CD4-positive, CD25-positive, alpha-beta regulatory T cell (primary cell): ENCODE measurements at regions not wholly inside any gene's neighbourhood (a gene's known extent, or its start where the extent isn't known, plus 50 kb on each side); places are given as distances from the start of the nearest gene placed in this dataset.
"Not testable (repeated sequence)": the region's sequence is repeated elsewhere in the genome, so short reads cannot be mapped to it uniquely, and the experiment has no call there.

ENCODE experiments used
- ATAC-seq, 2 donors: fragments of 150-1000 bp; cut with Tn5 transposase; one replicate each; pipeline ENCODE4 v1.10.0; 2021; ENCODE audit warnings: low read depth in 2 of 2, moderate number of reproducible peaks in 2 of 2, moderate library complexity in 1 of 2
- DNase-seq, 3 donors: peaks; one replicate each; pipeline versions ENCODE4 v3.0.0 to v3.0.0-alpha.2; 2012 to 2022; ENCODE audit warnings: mixed read lengths in 1 of 3
- H3K27ac ChIP-seq: one replicate; pipeline ENCODE4 v1.7.0; 2013; ENCODE audit warnings: mild to moderate bottlenecking, low read length; ENCODE audit not compliant: insufficient read depth, poor library complexity, severe bottlenecking
- H3K27me3 ChIP-seq: one replicate; pipeline ENCODE4 v1.7.0; 2013; ENCODE audit warnings: low read length; ENCODE audit not compliant: control insufficient read depth, insufficient read depth
- H3K36me3 ChIP-seq: one replicate; pipeline ENCODE4 v1.7.0; 2013; ENCODE audit warnings: mild to moderate bottlenecking, low read length, moderate library complexity; ENCODE audit not compliant: control insufficient read depth, insufficient read depth
- H3K4me1 ChIP-seq: 2 replicates; pipeline ENCODE4 v1.7.0; 2013; ENCODE audit warnings: mild to moderate bottlenecking, low read length; ENCODE audit not compliant: insufficient read depth, control insufficient read depth, poor library complexity, severe bottlenecking
- H3K4me3 ChIP-seq: one replicate; pipeline ENCODE4 v1.7.0; 2013; ENCODE audit warnings: low read depth, mild to moderate bottlenecking, low read length, moderate library complexity
- H3K9me3 ChIP-seq, 2 experiments: 1 replicate in 1 of 2; 2 replicates in 1 of 2; pipeline ENCODE4 v1.7.0; 2013; ENCODE audit warnings: low read length in 2 of 2, mild to moderate bottlenecking in 1 of 2, moderate library complexity in 1 of 2; ENCODE audit not compliant: control insufficient read depth in 2 of 2
- H3K27ac Mint-ChIP-seq, 3 donors: one replicate each; pipeline ENCODE4 v1.8.0; 2020 to 2022; ENCODE audit warnings: mild to moderate bottlenecking in 3 of 3, mixed read lengths in 3 of 3, moderate library complexity in 2 of 3
- H3K27me3 Mint-ChIP-seq: one replicate; pipeline ENCODE4 v1.8.0; 2022; ENCODE audit warnings: mild to moderate bottlenecking, mixed read lengths
- H3K36me3 Mint-ChIP-seq: one replicate; pipeline ENCODE4 v1.8.0; 2020; ENCODE audit warnings: mixed read lengths
- H3K4me1 Mint-ChIP-seq, 4 donors: one replicate each; pipeline ENCODE4 v1.8.0; 2020 to 2022; ENCODE audit warnings: mixed read lengths in 4 of 4, mild to moderate bottlenecking in 1 of 4
- H3K4me3 Mint-ChIP-seq, 4 donors: one replicate each; pipeline ENCODE4 v1.8.0; 2020 to 2022; ENCODE audit warnings: mild to moderate bottlenecking in 4 of 4, mixed read lengths in 4 of 4, moderate library complexity in 3 of 4
- H3K9me3 Mint-ChIP-seq, 7 donors: one replicate each; pipeline ENCODE4 v1.8.0; 2020 to 2022; ENCODE audit warnings: mixed read lengths in 7 of 7, mild to moderate bottlenecking in 3 of 7, moderate library complexity in 2 of 7

DNA sequence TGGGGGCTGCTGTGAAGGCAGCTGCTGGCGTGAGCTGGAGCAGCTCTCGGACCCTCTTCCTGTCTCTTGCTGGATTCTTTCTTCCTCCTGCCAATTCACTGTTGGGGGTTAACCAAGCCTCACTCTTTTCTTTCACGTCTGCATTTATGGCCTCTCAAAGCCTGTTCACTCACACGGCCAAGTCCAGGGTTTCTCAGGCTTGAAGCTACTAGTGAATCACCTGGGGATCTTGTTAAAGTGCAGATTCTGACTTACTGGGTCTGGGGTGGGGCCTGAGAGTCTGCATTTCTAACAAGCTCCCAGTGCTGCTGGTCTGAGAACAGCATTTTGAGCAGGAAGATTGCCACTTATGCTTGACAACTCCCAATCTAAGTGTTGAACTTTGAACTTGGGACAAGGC, 3072.2 kb downstream of the RPIA start:
- H3K4me3 Mint-ChIP-seq, H3K27ac ChIP-seq, H3K4me1 ChIP-seq, H3K36me3 ChIP-seq, H3K27me3 Mint-ChIP-seq, DNase-seq, H3K27ac Mint-ChIP-seq, H3K4me1 Mint-ChIP-seq, H3K9me3 Mint-ChIP-seq, H3K4me3 ChIP-seq, H3K36me3 Mint-ChIP-seq, H3K27me3 ChIP-seq, H3K9me3 ChIP-seq, ATAC-seq: not testable (repeated sequence)

DNA sequence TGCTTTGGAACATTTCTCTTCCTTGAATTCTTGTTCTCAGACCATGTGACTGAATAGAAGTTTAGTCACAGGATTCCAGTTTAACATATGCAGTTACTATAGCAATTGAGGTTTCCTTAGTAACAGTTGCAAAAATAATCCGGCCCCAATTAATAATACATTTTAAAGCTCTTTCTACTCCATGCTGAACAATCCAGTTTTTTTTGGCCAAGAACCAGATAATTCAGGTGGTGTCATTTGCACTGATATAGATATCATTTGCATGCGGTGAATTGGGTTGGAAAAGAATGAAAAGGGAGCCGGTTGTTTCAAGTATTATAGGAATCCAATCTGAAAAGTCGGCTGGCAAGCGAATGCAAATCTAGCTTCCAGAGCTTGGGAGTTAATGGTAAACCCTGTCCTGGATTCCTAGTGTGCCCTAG, 3073.1 kb downstream of the RPIA start:
- not testable (repeated sequence) for H3K9me3 ChIP-seq, H3K27me3 Mint-ChIP-seq, H3K27ac ChIP-seq, H3K27ac Mint-ChIP-seq, DNase-seq, H3K4me3 ChIP-seq, H3K4me1 ChIP-seq, ATAC-seq, H3K9me3 Mint-ChIP-seq, H3K4me1 Mint-ChIP-seq, H3K4me3 Mint-ChIP-seq, H3K36me3 Mint-ChIP-seq, H3K27me3 ChIP-seq, H3K36me3 ChIP-seq

DNA sequence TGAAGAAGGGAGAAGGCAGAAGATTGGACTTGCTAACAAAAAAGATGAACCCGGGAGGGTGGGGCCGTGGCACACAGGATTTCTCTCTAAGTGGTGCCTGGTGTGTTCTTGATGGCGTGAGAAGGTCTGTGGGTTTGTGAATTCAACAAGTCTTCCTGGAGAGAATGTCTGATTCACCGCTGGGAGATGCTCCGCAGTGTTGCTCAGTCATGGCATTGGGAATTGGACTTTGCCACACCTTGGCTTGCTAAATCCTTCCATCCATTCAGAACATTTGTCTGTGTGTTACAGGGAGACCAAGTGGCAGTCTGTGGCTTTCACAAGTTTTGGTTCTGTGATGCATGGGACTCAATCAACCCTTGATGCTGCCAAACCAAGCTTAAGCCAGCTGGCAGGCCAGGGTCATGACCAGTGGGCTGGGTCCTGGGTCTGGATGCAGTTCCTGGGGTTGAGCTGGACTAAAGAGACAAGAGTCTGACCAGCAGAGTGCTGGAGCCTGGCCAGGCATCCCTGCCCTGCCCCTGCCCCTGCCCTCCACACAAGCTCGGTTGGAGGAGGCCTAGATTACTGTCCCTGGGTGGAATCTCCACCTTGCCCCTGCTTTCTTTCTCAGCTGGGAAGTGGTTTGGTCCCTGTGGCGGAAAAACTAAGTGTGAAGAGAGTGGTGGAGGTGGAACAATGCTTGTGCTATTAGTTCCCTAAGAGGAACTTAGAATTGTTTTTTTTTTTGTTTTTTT, 3073.7 kb downstream of the RPIA start:
- H3K9me3 ChIP-seq, H3K4me3 Mint-ChIP-seq, ATAC-seq, H3K4me3 ChIP-seq, H3K27ac ChIP-seq, H3K4me1 Mint-ChIP-seq, H3K27me3 ChIP-seq, H3K27ac Mint-ChIP-seq, H3K36me3 Mint-ChIP-seq, H3K9me3 Mint-ChIP-seq, H3K27me3 Mint-ChIP-seq, DNase-seq, H3K36me3 ChIP-seq, H3K4me1 ChIP-seq: not testable (repeated sequence)

GRCh38 chr2:91766349-91767048, 3075.0 kb downstream of the RPIA start:
- not testable (repeated sequence) for H3K36me3 ChIP-seq, H3K27me3 Mint-ChIP-seq, H3K27me3 ChIP-seq, H3K4me1 Mint-ChIP-seq, H3K4me1 ChIP-seq, H3K27ac Mint-ChIP-seq, H3K4me3 ChIP-seq, H3K9me3 ChIP-seq, H3K9me3 Mint-ChIP-seq, H3K27ac ChIP-seq, ATAC-seq, H3K4me3 Mint-ChIP-seq, H3K36me3 Mint-ChIP-seq, DNase-seq

- not testable (repeated sequence) for DNase-seq, H3K36me3 Mint-ChIP-seq, H3K36me3 ChIP-seq, H3K4me3 Mint-ChIP-seq, H3K4me3 ChIP-seq, H3K27ac Mint-ChIP-seq, H3K4me1 ChIP-seq, ATAC-seq, H3K27me3 Mint-ChIP-seq, H3K9me3 Mint-ChIP-seq, H3K27ac ChIP-seq, H3K9me3 ChIP-seq, H3K4me1 Mint-ChIP-seq, H3K27me3 ChIP-seq
Measured at GRCh38 chr2:91768301-91768700, 3076.8 kb downstream of the RPIA start.

DNA sequence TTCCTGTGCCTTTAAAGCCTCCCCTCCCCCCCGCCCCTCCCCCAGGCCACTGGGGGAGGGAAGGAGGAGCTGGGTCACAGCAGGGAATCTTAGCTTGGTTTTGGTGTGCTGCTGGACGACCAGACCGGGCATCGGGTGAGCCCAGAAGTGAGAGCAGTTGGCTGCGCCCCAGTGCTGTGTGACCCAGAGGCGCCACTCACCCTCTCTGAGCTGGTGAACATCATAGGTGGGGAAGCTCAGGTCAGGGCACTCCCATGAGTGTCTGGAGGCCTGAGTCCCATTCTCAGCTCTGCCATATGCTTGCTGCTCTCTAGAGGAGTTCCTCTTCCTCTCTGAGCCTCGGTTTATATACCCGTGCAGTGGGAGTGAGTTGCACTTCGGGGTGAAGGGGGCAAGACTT, 3077.5 kb downstream of the RPIA start:
- H3K9me3 Mint-ChIP-seq, DNase-seq, H3K4me1 Mint-ChIP-seq, H3K36me3 ChIP-seq, H3K4me3 Mint-ChIP-seq, H3K9me3 ChIP-seq, H3K27ac Mint-ChIP-seq, H3K27ac ChIP-seq, H3K36me3 Mint-ChIP-seq, ATAC-seq, H3K27me3 ChIP-seq, H3K4me3 ChIP-seq, H3K27me3 Mint-ChIP-seq, H3K4me1 ChIP-seq: not testable (repeated sequence)

GRCh38 chr2:91770046-91770575, 3078.6 kb downstream of the RPIA start:
- H3K4me3 Mint-ChIP-seq, H3K4me1 Mint-ChIP-seq, H3K4me3 ChIP-seq, H3K4me1 ChIP-seq, ATAC-seq, H3K27ac ChIP-seq, H3K9me3 ChIP-seq, H3K27me3 ChIP-seq, H3K9me3 Mint-ChIP-seq, H3K36me3 Mint-ChIP-seq, H3K27me3 Mint-ChIP-seq, H3K36me3 ChIP-seq, DNase-seq, H3K27ac Mint-ChIP-seq: not testable (repeated sequence)

DNA sequence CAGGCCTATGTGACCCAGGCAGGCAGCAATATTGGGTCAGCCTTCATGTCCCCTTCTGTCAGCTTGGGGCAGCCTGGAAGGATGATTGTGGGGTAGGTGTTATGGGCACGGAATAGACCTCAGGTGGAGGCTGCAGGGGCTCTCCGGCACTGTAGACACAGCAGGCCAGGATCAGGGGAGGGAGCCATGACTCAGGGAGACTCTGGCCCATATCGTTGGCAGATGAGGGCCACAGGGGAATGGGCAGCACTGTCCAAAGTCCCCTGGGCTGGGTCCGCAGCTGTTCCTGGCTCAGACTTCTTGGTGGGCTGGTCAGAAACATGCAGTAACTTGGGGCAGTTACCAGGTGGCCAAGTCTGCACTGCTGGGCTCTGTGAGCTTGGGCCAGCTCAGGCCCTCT, 3080.1 kb downstream of the RPIA start:
- not testable (repeated sequence) for H3K36me3 Mint-ChIP-seq, H3K4me1 Mint-ChIP-seq, ATAC-seq, H3K9me3 ChIP-seq, DNase-seq, H3K27ac Mint-ChIP-seq, H3K27me3 Mint-ChIP-seq, H3K27me3 ChIP-seq, H3K9me3 Mint-ChIP-seq, H3K27ac ChIP-seq, H3K4me1 ChIP-seq, H3K36me3 ChIP-seq, H3K4me3 ChIP-seq, H3K4me3 Mint-ChIP-seq
